SU-DHL-6 (cell line): ENCODE measurements at regions not wholly inside any gene's neighbourhood (a gene's known extent, or its start where the extent isn't known, plus 50 kb on each side); places are given as distances from the start of the nearest gene placed in this dataset.

Source experiments
- H2AFZ ChIP-seq: fragments of 200-600 bp; sonication (generic); 2 replicates; pipeline ENCODE4 v1.6.1; 2014; ENCODE audit warnings: low read depth, mild to moderate bottlenecking, moderate library complexity, mixed read lengths, antibody characterized with exemption, low read length; ENCODE audit not compliant: severe bottlenecking
- H3F3A ChIP-seq: fragments of 200-600 bp; shearing (Covaris generic); 2 replicates; pipeline ENCODE4 v1.6.0; 2016; ENCODE audit warnings: antibody characterized with exemption, mild to moderate bottlenecking; ENCODE audit not compliant: insufficient read depth
- H3K27ac ChIP-seq: fragments of 200-600 bp; sonication (generic); 2 replicates; pipeline ENCODE4 v1.5.1; 2016; ENCODE audit warnings: low read depth, mild to moderate bottlenecking, low read length, moderate library complexity, mixed read lengths
- H3K27me3 ChIP-seq: fragments of 200-600 bp; sonication (generic), shearing (Covaris generic); 2 replicates; pipeline ENCODE4 v1.6.0; 2014; ENCODE audit warnings: mild to moderate bottlenecking, low read length
- H3K36me3 ChIP-seq: fragments of 200-600 bp; sonication (generic); 2 replicates; pipeline ENCODE4 v1.6.1; 2014; ENCODE audit warnings: mild to moderate bottlenecking, low read length, mixed read lengths
- H3K4me2 ChIP-seq: fragments of 300-600, 200-600 bp; shearing (Covaris generic), sonication (generic); 2 replicates; pipeline ENCODE4 v1.6.0; 2014; ENCODE audit warnings: low read length, low read depth, mild to moderate bottlenecking; ENCODE audit not compliant: poor library complexity, severe bottlenecking
- H3K4me3 ChIP-seq: fragments of 200-600 bp; sonication (generic); 2 replicates; pipeline ENCODE4 v1.5.1; 2014; ENCODE audit warnings: antibody characterized with exemption, low read length, mild to moderate bottlenecking, mixed read lengths; ENCODE audit not compliant: insufficient read depth, poor library complexity, severe bottlenecking
- H3K79me2 ChIP-seq: fragments of 200-600 bp; sonication (generic); 2 replicates; pipeline ENCODE4 v1.6.1; 2014; ENCODE audit warnings: mild to moderate bottlenecking, low read length, moderate library complexity; ENCODE audit not compliant: insufficient read depth
- H3K9ac ChIP-seq: fragments of 200-600 bp; sonication (generic); 2 replicates; pipeline ENCODE4 v1.7.0; 2014; ENCODE audit warnings: mild to moderate bottlenecking, low read length
- H3K9me2 ChIP-seq: fragments of 200-600 bp; sonication (generic); replicated peaks from 2 replicates; pipeline ENCODE4 v1.6.1; 2014; ENCODE audit warnings: low read length; ENCODE audit not compliant: insufficient read depth
- H3K9me3 ChIP-seq: fragments of 200-600 bp; sonication (generic); 2 replicates; pipeline ENCODE4 v1.6.1; 2014; ENCODE audit warnings: low read length, mixed read lengths; ENCODE audit not compliant: insufficient read depth
- H4K20me1 ChIP-seq: fragments of 200-600 bp; sonication (generic); 2 replicates; pipeline ENCODE4 v1.6.1; 2014; ENCODE audit warnings: low read depth, mild to moderate bottlenecking, antibody characterized with exemption, low read length, moderate library complexity, mixed read lengths
- CTCF ChIP-seq: fragments of 200-600 bp; sonication (generic); IDR thresholded peaks from one replicate; pipeline ENCODE4 v1.5.1; 2017; ENCODE audit warnings: antibody characterized with exemption, mild to moderate bottlenecking, low read length, moderate library complexity; ENCODE audit not compliant: insufficient read depth, poor library complexity, severe bottlenecking
- EZH2phosphoT487 ChIP-seq: fragments of 200-600 bp; sonication (generic), shearing (Covaris generic); conservative IDR thresholded peaks from 2 replicates; pipeline ENCODE4 v1.6.1; 2018; ENCODE audit warnings: mild to moderate bottlenecking, antibody characterized with exemption, low read length, moderate library complexity, mixed read lengths

- Histone ChIP-seq H4K20me1 (no peaks in the 10 kb centered on the region), H3K27ac (no peak overlapping the region), H3K9ac (no peak overlapping the region), H3K36me3 (no peaks in the 10 kb centered on the region), H3K4me3 (no peak overlapping the region), H3K9me2 (no peaks in the 10 kb centered on the region), H2AFZ (no peak overlapping the region), H3K79me2 (no peaks in the 10 kb centered on the region), H3K4me2 (no peak overlapping the region), H3F3A (no peaks in the 10 kb centered on the region), H3K9me3 (0 out of 2 replicates have a peak, but pooled peaks cover 3% of the 10 kb centered on the region), H3K27me3 (no peaks in the 10 kb centered on the region)
- TF ChIP-seq CTCF = no peak
- TF ChIP-seq EZH2phosphoT487 = no peak
Observed at GRCh38 chr1:118650107-118650807, 337.9 kb downstream of the TBX15 start.

- no peaks in the 10 kb centered on the region for H3K36me3 ChIP-seq
- H2AFZ ChIP-seq = no peak overlapping the region
- no peaks in the 10 kb centered on the region for H3K9me2 ChIP-seq
- H3K4me3 ChIP-seq = no peak overlapping the region
- H3K9ac ChIP-seq = no peak overlapping the region
- no peak overlapping the region for H3K4me2 ChIP-seq
- H3K9me3 ChIP-seq = 0 out of 2 replicates have a peak, but pooled peaks cover 3% of the 10 kb centered on the region
- H3F3A ChIP-seq = no peaks in the 10 kb centered on the region
- no peaks in the 10 kb centered on the region for H3K27me3 ChIP-seq
- H4K20me1 ChIP-seq = no peaks in the 10 kb centered on the region
- no peak overlapping the region for H3K27ac ChIP-seq
- H3K79me2 ChIP-seq = no peaks in the 10 kb centered on the region
- TF ChIP-seq EZH2phosphoT487 (no peak), CTCF (no peak)
Observed at GRCh38 chr1:118649369-118650106, 338.6 kb downstream of the TBX15 start.

GRCh38 chr1:118636004-118636403 lies 352.1 kb downstream of the TBX15 start:
- no peaks in the 10 kb centered on the region for H3K79me2 ChIP-seq
- no peaks in the 10 kb centered on the region for H3K9me3 ChIP-seq
- no peaks in the 10 kb centered on the region for H3F3A ChIP-seq
- H3K9ac ChIP-seq = no peak overlapping the region
- H4K20me1 ChIP-seq = no peaks in the 10 kb centered on the region
- no peak overlapping the region for H3K4me2 ChIP-seq
- no peak overlapping the region for H2AFZ ChIP-seq
- H3K27me3 ChIP-seq = no peaks in the 10 kb centered on the region
- H3K4me3 ChIP-seq = no peak overlapping the region
- no peaks in the 10 kb centered on the region for H3K36me3 ChIP-seq
- TF ChIP-seq CTCF (no peak), EZH2phosphoT487 (no peak)
- H3K9me2 ChIP-seq = no peaks in the 10 kb centered on the region
- H3K27ac ChIP-seq = no peak overlapping the region
